Immature natural killer cell (primary cell): ENCODE measurements at regions not wholly inside any gene's neighbourhood (a gene's known extent, or its start where the extent isn't known, plus 50 kb on each side); places are given as distances from the start of the nearest gene placed in this dataset.

Experiments
- DNase-seq, 3 donors: peaks; one replicate each; pipeline ENCODE4 v3.0.0; 2022; ENCODE audit warnings: mixed read lengths in 1 of 3
- H3K27ac Mint-ChIP-seq, 6 donors: one replicate each; pipeline ENCODE4 v1.8.0; 2020; ENCODE audit warnings: mixed read lengths in 6 of 6, mild to moderate bottlenecking in 5 of 6, inconsistent platforms in 4 of 6, moderate library complexity in 3 of 6
- H3K27me3 Mint-ChIP-seq, 3 donors: one replicate each; pipeline ENCODE4 v1.8.0; 2020 to 2021; ENCODE audit warnings: low read depth in 3 of 3, mild to moderate bottlenecking in 3 of 3, mixed read lengths in 3 of 3, moderate library complexity in 3 of 3, inconsistent platforms in 1 of 3
- H3K36me3 Mint-ChIP-seq, 3 donors: one replicate each; pipeline ENCODE4 v1.8.0; 2020; ENCODE audit warnings: mixed read lengths in 3 of 3, inconsistent platforms in 2 of 3, mild to moderate bottlenecking in 2 of 3
- H3K4me1 Mint-ChIP-seq, 2 donors: one replicate each; pipeline ENCODE4 v1.8.0; 2020; ENCODE audit warnings: inconsistent platforms in 2 of 2, mild to moderate bottlenecking in 2 of 2, mixed read lengths in 2 of 2, moderate library complexity in 1 of 2
- H3K4me3 Mint-ChIP-seq, 5 donors: one replicate each; pipeline ENCODE4 v1.8.0; 2020; ENCODE audit warnings: mild to moderate bottlenecking in 5 of 5, mixed read lengths in 5 of 5, inconsistent platforms in 3 of 5, moderate library complexity in 3 of 5
- H3K9me3 Mint-ChIP-seq, 6 donors: one replicate each; pipeline ENCODE4 v1.8.0; 2020; ENCODE audit warnings: mild to moderate bottlenecking in 6 of 6, mixed read lengths in 6 of 6, inconsistent platforms in 4 of 6, moderate library complexity in 3 of 6

- H3K4me3 Mint-ChIP-seq = no peak overlapping the region
- H3K36me3 Mint-ChIP-seq = peaks cover 0 to 3% (median 0%) of the 10 kb centered on the region in 3 donors
- H3K9me3 Mint-ChIP-seq = peaks cover 0 to 22% (median under 1%) of the 10 kb centered on the region in 6 donors
- DNase-seq = no peak
- H3K27ac Mint-ChIP-seq = no peak overlapping the region
- H3K27me3 Mint-ChIP-seq = peaks cover 0 to 3% (median 0%) of the 10 kb centered on the region in 3 donors
- H3K4me1 Mint-ChIP-seq = no peaks in the 10 kb centered on the region
Observed at GRCh38 chr16:6232056-6232455, 1100.6 kb upstream of the RBFOX1 start.

DNA sequence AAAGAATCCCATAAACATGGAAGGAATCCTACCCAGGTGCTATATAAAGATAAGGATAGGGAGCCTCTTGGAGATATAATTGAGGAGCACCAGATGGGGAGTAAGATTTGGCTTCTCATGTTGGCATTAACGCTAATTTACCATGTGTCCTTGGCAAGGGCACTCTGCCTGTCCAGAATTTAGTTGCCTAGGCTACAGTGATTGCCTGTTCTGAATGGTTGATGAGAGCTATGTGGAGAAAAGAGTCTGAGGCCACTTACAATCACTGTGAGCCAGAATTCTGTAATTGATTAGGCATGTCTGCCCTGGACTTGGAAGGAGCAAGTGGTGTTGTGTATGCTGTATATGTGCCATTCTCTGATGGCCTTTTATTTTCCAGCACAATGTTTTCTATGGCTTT, 1101.2 kb upstream of the RBFOX1 start:
- H3K36me3 Mint-ChIP-seq = peaks cover 0 to 3% (median 0%) of the 10 kb centered on the region in 3 donors

DNA sequence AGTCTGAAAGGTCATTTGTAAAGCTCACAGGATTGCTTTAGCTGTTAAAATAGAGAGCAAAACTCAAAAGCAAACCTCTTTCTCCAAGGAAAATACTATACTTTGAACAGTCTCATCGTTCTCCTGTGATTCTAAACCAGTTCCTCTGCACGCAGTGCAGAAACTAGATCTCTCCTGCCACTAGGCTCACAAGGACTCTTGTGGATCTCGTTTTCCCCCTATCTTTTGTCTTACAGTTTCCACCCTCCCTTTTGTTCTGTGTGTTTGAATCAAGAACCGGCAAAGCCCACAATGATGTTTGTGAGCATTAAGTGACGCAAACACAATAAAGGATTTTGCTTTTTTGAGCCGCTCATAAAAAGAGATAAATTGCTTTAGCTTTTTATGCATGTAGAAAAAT, 1103.5 kb upstream of the RBFOX1 start:
- Mint-ChIP-seq H3K4me1 (no peaks in the 10 kb centered on the region), H3K9me3 (peaks cover 0 to 23% (median 3%) of the 10 kb centered on the region in 6 donors), H3K27me3 (peaks cover 0 to 3% (median 0%) of the 10 kb centered on the region in 3 donors), H3K27ac (no peak overlapping the region), H3K36me3 (peaks cover 0 to 2% (median 0%) of the 10 kb centered on the region in 3 donors), H3K4me3 (no peak overlapping the region)
- no peak for DNase-seq

More for the DNA sequence above, 1101.2 kb upstream of the RBFOX1 start:
- Mint-ChIP-seq H3K27ac (no peak overlapping the region), H3K9me3 (peaks cover 0 to 21% (median under 1%) of the 10 kb centered on the region in 6 donors), H3K27me3 (peaks cover 0 to 3% (median 0%) of the 10 kb centered on the region in 3 donors), H3K4me3 (no peak overlapping the region), H3K4me1 (no peaks in the 10 kb centered on the region)
- DNase-seq = no peak

- DNase-seq = no peak
- Mint-ChIP-seq H3K36me3 (no peaks in the 10 kb centered on the region), H3K27ac (no peak overlapping the region), H3K4me1 (no peaks in the 10 kb centered on the region), H3K9me3 (peaks cover 0 to 4% (median 0%) of the 10 kb centered on the region in 6 donors), H3K27me3 (peaks cover 0 to 1% (median 0%) of the 10 kb centered on the region in 3 donors), H3K4me3 (no peak overlapping the region)
Observed at GRCh38 chr16:6218855-6219254, 1113.8 kb upstream of the RBFOX1 start.

GRCh38 chr16:6216836-6217235, 1115.8 kb upstream of the RBFOX1 start:
- no peak overlapping the region for H3K27ac Mint-ChIP-seq
- no peak overlapping the region for H3K4me3 Mint-ChIP-seq
- no peaks in the 10 kb centered on the region for H3K4me1 Mint-ChIP-seq
- H3K27me3 Mint-ChIP-seq = peaks cover 0 to 3% (median 1%) of the 10 kb centered on the region in 3 donors
- peaks cover 0 to 4% (median 0%) of the 10 kb centered on the region in 6 donors for H3K9me3 Mint-ChIP-seq
- no peaks in the 10 kb centered on the region for H3K36me3 Mint-ChIP-seq
- no peak for DNase-seq

DNA sequence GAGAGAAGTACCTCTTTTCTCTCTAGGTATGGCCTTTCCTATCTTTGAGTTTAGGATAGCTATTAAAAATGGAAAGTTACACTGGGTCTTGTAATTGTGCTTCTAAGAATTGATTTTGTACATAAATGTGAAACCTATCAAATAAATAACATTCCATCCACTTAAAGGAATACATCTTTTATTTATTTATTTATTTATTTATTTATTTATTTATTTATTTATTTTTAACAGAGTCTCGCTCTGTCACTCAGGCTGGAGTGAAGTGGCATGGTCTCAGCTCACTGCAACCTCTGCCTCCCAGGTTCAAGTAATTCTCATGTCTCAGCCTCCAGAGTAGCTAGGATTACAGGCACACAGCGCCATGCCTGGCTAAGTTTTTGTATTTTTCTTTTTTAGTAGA, 1114.0 kb upstream of the EEF2KMT start:
- H3K4me3 Mint-ChIP-seq = no peak overlapping the region
- no peak for DNase-seq
- peaks cover 0 to 2% (median 0%) of the 10 kb centered on the region in 6 donors for H3K9me3 Mint-ChIP-seq
- no peak overlapping the region for H3K27ac Mint-ChIP-seq
- H3K36me3 Mint-ChIP-seq = no peaks in the 10 kb centered on the region
- peaks cover 0 to 3% (median 1%) of the 10 kb centered on the region in 3 donors for H3K27me3 Mint-ChIP-seq
- no peaks in the 10 kb centered on the region for H3K4me1 Mint-ChIP-seq

GRCh38 chr16:6209355-6209930, 1111.8 kb upstream of the EEF2KMT start:
- H3K27ac Mint-ChIP-seq = no peak overlapping the region
- peaks cover 0 to 3% (median 1%) of the 10 kb centered on the region in 3 donors for H3K27me3 Mint-ChIP-seq
- no peak overlapping the region for H3K4me3 Mint-ChIP-seq
- no peaks in the 10 kb centered on the region for H3K4me1 Mint-ChIP-seq
- no peaks in the 10 kb centered on the region for H3K36me3 Mint-ChIP-seq
- DNase-seq = no peak
- H3K9me3 Mint-ChIP-seq = peaks cover 0 to 4% (median under 1%) of the 10 kb centered on the region in 6 donors

DNA sequence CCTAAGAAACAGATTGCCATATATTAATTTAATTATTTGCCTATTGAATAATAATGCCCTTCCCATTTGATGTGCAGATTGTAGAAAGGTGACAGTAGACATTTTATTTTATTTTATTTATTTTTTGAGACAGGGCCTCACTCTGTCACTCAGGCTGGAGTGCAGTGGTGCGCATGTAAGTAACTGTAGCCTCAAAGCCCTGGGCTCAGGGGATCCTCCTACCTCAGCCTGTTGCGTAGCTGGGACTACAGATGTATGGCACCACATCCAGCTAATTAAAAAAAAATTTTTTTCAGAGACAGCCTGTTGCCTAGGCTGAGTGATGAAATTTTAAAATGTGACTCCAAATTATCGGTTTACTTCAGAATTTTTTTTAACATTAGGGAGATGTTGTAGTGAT, 1110.0 kb upstream of the EEF2KMT start:
- Mint-ChIP-seq H3K27me3 (peaks cover 0 to 3% (median 0%) of the 10 kb centered on the region in 3 donors), H3K9me3 (peaks cover 0 to 4% (median under 1%) of the 10 kb centered on the region in 6 donors), H3K27ac (no peak overlapping the region), H3K36me3 (no peaks in the 10 kb centered on the region), H3K4me3 (no peak overlapping the region), H3K4me1 (no peaks in the 10 kb centered on the region)
- DNase-seq = no peak

DNA sequence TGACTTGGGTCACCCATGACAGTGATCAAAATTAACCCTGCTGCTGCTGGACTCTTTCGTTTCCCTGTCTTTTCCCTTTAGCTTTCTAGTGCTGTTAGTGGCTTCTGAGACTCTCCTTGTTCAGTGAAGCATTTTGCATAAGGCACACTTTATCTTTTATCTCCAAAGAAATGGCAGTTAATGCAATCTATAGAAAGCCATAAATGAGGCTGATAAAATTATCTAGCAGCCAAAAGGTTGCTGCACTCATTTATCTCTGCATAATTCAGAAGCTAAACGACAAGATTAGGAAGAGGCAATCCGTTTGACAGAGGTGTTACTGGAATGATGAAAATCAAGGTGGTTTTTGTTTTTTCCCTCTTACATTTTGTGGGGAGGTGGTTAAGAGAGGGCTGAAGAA, 1109.5 kb upstream of the EEF2KMT start:
- Mint-ChIP-seq H3K27ac (no peak overlapping the region), H3K4me3 (no peak overlapping the region), H3K4me1 (no peaks in the 10 kb centered on the region), H3K36me3 (no peaks in the 10 kb centered on the region), H3K9me3 (peaks cover 0 to 4% (median under 1%) of the 10 kb centered on the region in 6 donors), H3K27me3 (no peaks in the 10 kb centered on the region)
- DNase-seq = no peak

- DNase-seq = no peak
- Mint-ChIP-seq H3K4me3 (no peak overlapping the region), H3K27me3 (no peaks in the 10 kb centered on the region), H3K9me3 (peaks cover 0 to 4% (median under 1%) of the 10 kb centered on the region in 6 donors), H3K27ac (no peak overlapping the region), H3K36me3 (no peaks in the 10 kb centered on the region), H3K4me1 (no peaks in the 10 kb centered on the region)
Observed at GRCh38 chr16:6206080-6206479, 1108.5 kb upstream of the EEF2KMT start.

DNA sequence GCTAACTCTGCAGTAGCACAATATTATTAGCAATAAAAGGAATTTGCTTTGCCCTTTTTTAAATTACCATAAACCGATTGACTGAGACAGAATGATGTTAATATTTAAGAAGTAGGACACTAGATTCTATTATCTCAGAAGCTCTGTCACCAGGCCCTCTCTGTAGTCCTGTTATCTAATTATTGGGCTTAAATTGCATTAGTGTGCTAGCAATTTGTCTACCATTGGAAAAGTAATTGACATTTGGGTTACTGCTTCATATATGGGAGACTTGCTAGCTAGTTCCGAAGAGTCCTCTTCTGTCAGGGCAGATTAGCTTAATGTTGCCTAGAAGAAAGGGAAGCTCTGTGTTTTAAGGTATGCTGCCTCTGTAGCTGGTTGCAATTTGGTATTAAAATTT, 1107.3 kb upstream of the EEF2KMT start:
- DNase-seq = no peak
- Mint-ChIP-seq H3K4me3 (no peak overlapping the region), H3K27me3 (no peaks in the 10 kb centered on the region), H3K4me1 (no peaks in the 10 kb centered on the region), H3K36me3 (no peaks in the 10 kb centered on the region), H3K27ac (no peak overlapping the region), H3K9me3 (peaks cover 0 to 6% (median 1%) of the 10 kb centered on the region in 6 donors)

- H3K4me1 Mint-ChIP-seq = no peaks in the 10 kb centered on the region
- H3K27me3 Mint-ChIP-seq = no peaks in the 10 kb centered on the region
- H3K9me3 Mint-ChIP-seq = peaks cover 0 to 8% (median 1%) of the 10 kb centered on the region in 6 donors
- H3K4me3 Mint-ChIP-seq = no peak overlapping the region
- no peak for DNase-seq
- no peaks in the 10 kb centered on the region for H3K36me3 Mint-ChIP-seq
- no peak overlapping the region for H3K27ac Mint-ChIP-seq
Observed at GRCh38 chr16:6200861-6201260, 1103.3 kb upstream of the EEF2KMT start.

GRCh38 chr16:6200271-6200670, 1102.7 kb upstream of the EEF2KMT start:
- no peaks in the 10 kb centered on the region for H3K27me3 Mint-ChIP-seq
- no peaks in the 10 kb centered on the region for H3K4me1 Mint-ChIP-seq
- no peaks in the 10 kb centered on the region for H3K36me3 Mint-ChIP-seq
- no peak overlapping the region for H3K27ac Mint-ChIP-seq
- no peak for DNase-seq
- H3K9me3 Mint-ChIP-seq = peaks cover 0 to 8% (median 2%) of the 10 kb centered on the region in 6 donors
- H3K4me3 Mint-ChIP-seq = no peak overlapping the region

- no peak for DNase-seq
- H3K4me1 Mint-ChIP-seq = no peaks in the 10 kb centered on the region
- H3K36me3 Mint-ChIP-seq = no peaks in the 10 kb centered on the region
- no peak overlapping the region for H3K27ac Mint-ChIP-seq
- peaks cover 0 to 2% (median 0%) of the 10 kb centered on the region in 3 donors for H3K27me3 Mint-ChIP-seq
- no peak overlapping the region for H3K4me3 Mint-ChIP-seq
- peaks cover 0 to 15% (median 6%) of the 10 kb centered on the region in 6 donors for H3K9me3 Mint-ChIP-seq
Observed at GRCh38 chr16:6195966-6196365, 1098.4 kb upstream of the EEF2KMT start.

- H3K27ac Mint-ChIP-seq = no peak overlapping the region
- H3K27me3 Mint-ChIP-seq = peaks cover 0 to 2% (median 0%) of the 10 kb centered on the region in 3 donors
- H3K36me3 Mint-ChIP-seq = no peaks in the 10 kb centered on the region
- no peak for DNase-seq
- peaks cover 0 to 16% (median 5%) of the 10 kb centered on the region in 6 donors for H3K9me3 Mint-ChIP-seq
- H3K4me3 Mint-ChIP-seq = no peak overlapping the region
- H3K4me1 Mint-ChIP-seq = no peaks in the 10 kb centered on the region
Observed at GRCh38 chr16:6193718-6194117, 1096.1 kb upstream of the EEF2KMT start.
